IMR-90 (cell line): ENCODE measurements at regions not wholly inside any gene's neighbourhood (a gene's known extent, or its start where the extent isn't known, plus 50 kb on each side); places are given as distances from the start of the nearest gene placed in this dataset.

Source experiments
- ATAC-seq: fragments of 200-7000 bp; cut with Tn5 transposase; 2 replicates; pipeline ENCODE4 v1.9.1; 2020; ENCODE audit warnings: low read depth, mild to moderate bottlenecking, moderate library complexity
- BruUV-seq: library from RNA; stranded (reverse); fragments of 400-500 nt; replicated peaks from 2 replicates; lab custom pipeline; 2021; lab: Mats Ljungman, UMichigan
- CTCF ChIA-PET: fragments of 300-600 bp; formaldehyde crosslinking; extraction: SDS; loops from one replicate; lab custom pipeline; 2021; ENCODE audit warnings: antibody characterized with exemption; lab: Yijun Ruan, JAX
- POLR2A ChIA-PET: fragments of 300-600 bp; sonication (Branson Sonifier 250); formaldehyde crosslinking; loops from one replicate; lab custom pipeline; 2022; ENCODE audit warnings: antibody characterized with exemption; ENCODE audit not compliant: unreplicated experiment; lab: Charles Lee
- DNase-seq: peaks from one replicate; pipeline ENCODE4 v3.0.0; 2013
- H2AFZ ChIP-seq: replicated peaks from 2 replicates; pipeline ENCODE3; 2013; ENCODE audit warnings: low read length, mild to moderate bottlenecking; ENCODE audit not compliant: poor library complexity
- H2AK5ac ChIP-seq: 2 replicates; pipeline ENCODE4 v1.6.1; 2013; ENCODE audit warnings: low read depth, low read length, inconsistent platforms
- H2AK9ac ChIP-seq: replicated peaks from 2 replicates; pipeline ENCODE3; 2013; ENCODE audit warnings: mild to moderate bottlenecking, low read depth, low read length, moderate library complexity; ENCODE audit not compliant: poor library complexity
- H2BK120ac ChIP-seq: 2 replicates; pipeline ENCODE4 v1.6.1; 2013; ENCODE audit warnings: low read depth, low read length, inconsistent platforms
- H2BK15ac ChIP-seq: 3 replicates; pipeline ENCODE4 v1.6.1; 2013; ENCODE audit warnings: low read depth, low read length, inconsistent platforms
- H2BK20ac ChIP-seq: 2 replicates; pipeline ENCODE4 v1.6.1; 2013; ENCODE audit warnings: low read depth, mild to moderate bottlenecking, inconsistent platforms, low read length, moderate library complexity
- H2BK5ac ChIP-seq: 2 replicates; pipeline ENCODE4 v1.6.1; 2013; ENCODE audit warnings: mild to moderate bottlenecking, low read depth, low read length, inconsistent platforms; ENCODE audit not compliant: poor library complexity, severe bottlenecking
- H3K14ac ChIP-seq: replicated peaks from 2 replicates; pipeline ENCODE4 v1.6.1; 2013; ENCODE audit warnings: low read depth, low read length, inconsistent platforms
- H3K18ac ChIP-seq: 2 replicates; pipeline ENCODE4 v1.6.1; 2013; ENCODE audit warnings: low read depth, low read length, control low read depth
- H3K23ac ChIP-seq: 2 replicates; pipeline ENCODE4 v1.6.1; 2013; ENCODE audit warnings: low read depth, low read length, inconsistent platforms
- H3K27ac ChIP-seq: 2 replicates; pipeline ENCODE4 v1.5.1; 2013; ENCODE audit warnings: mild to moderate bottlenecking, control low read depth, low read length; ENCODE audit not compliant: insufficient read depth
- H3K27me3 ChIP-seq: 2 replicates; pipeline ENCODE4 v1.6.1; 2013; ENCODE audit warnings: low read length; ENCODE audit not compliant: control insufficient read depth, insufficient read depth
- H3K36me3 ChIP-seq: 2 replicates; pipeline ENCODE4 v1.6.1; 2013; ENCODE audit warnings: low read length, mixed read lengths; ENCODE audit not compliant: control insufficient read depth, insufficient read depth
- H3K4ac ChIP-seq: 2 replicates; pipeline ENCODE4 v1.6.1; 2013; ENCODE audit warnings: low read depth, low read length, inconsistent platforms
- H3K4me1 ChIP-seq: 2 replicates; pipeline ENCODE4 v1.6.1; 2013; ENCODE audit warnings: low read length, mixed read lengths; ENCODE audit not compliant: control insufficient read depth, insufficient read depth
- H3K4me2 ChIP-seq: 2 replicates; pipeline ENCODE4 v1.6.1; 2013; ENCODE audit warnings: low read depth, mild to moderate bottlenecking, control low read depth, low read length, moderate library complexity
- H3K4me3 ChIP-seq: 2 replicates; pipeline ENCODE4 v1.5.1; 2013; ENCODE audit warnings: low read depth, mild to moderate bottlenecking, control low read depth, low read length, moderate library complexity; ENCODE audit not compliant: insufficient read depth
- H3K56ac ChIP-seq: 2 replicates; pipeline ENCODE4 v1.6.1; 2013; ENCODE audit warnings: low read length, inconsistent platforms; ENCODE audit not compliant: insufficient read depth; ENCODE audit errors: extremely low read depth
- H3K79me1 ChIP-seq, 2 experiments: 2 replicates each; pipeline ENCODE4 v1.6.1; 2013; ENCODE audit warnings: low read length in 2 of 2, inconsistent platforms in 1 of 2, low read depth in 1 of 2
- H3K9ac ChIP-seq: 2 replicates; pipeline ENCODE4 v1.6.1; 2013; ENCODE audit warnings: low read depth, low read length, control low read depth
- H3K9me1 ChIP-seq: 2 replicates; pipeline ENCODE4 v1.6.1; 2013; ENCODE audit warnings: low read length, inconsistent platforms; ENCODE audit not compliant: insufficient read depth
- H3K9me3 ChIP-seq: 2 replicates; pipeline ENCODE4 v1.6.1; 2013; ENCODE audit warnings: low read length; ENCODE audit not compliant: control insufficient read depth, insufficient read depth
- H4K20me1 ChIP-seq: 2 replicates; pipeline ENCODE4 v1.6.1; 2013; ENCODE audit warnings: low read length, inconsistent platforms; ENCODE audit not compliant: insufficient read depth
- H4K5ac ChIP-seq: 2 replicates; pipeline ENCODE4 v1.6.1; 2013; ENCODE audit warnings: mild to moderate bottlenecking, low read depth, low read length, control low read depth
- H4K8ac ChIP-seq, 2 experiments: 2 replicates each; pipeline ENCODE4 v1.6.1; 2013; ENCODE audit warnings: low read depth in 2 of 2, low read length in 2 of 2, control low read depth in 1 of 2, inconsistent platforms in 1 of 2
- H4K91ac ChIP-seq: 2 replicates; pipeline ENCODE4 v1.6.1; 2013; ENCODE audit warnings: low read depth, low read length, inconsistent platforms; ENCODE audit not compliant: insufficient read depth
- CEBPB ChIP-seq: IDR thresholded peaks from 2 replicates; pipeline ENCODE4 v1.6.1; 2012; ENCODE audit warnings: low read depth, low read length, improper control_type of control experiment
- CHD1 ChIP-seq: IDR thresholded peaks from 2 replicates; pipeline ENCODE4 v1.6.1; 2012; ENCODE audit warnings: low read depth, low read length, improper control_type of control experiment
- ELK1 ChIP-seq: fragments of 150-350 bp; IDR thresholded peaks from 2 replicates; pipeline ENCODE4 v1.6.1; 2016; ENCODE audit warnings: low read depth, mild to moderate bottlenecking, low read length, moderate library complexity, borderline replicate concordance
- FOS ChIP-seq: fragments of 150-350 bp; IDR thresholded peaks from 2 replicates; pipeline ENCODE4 v1.6.1; 2016; ENCODE audit warnings: low read depth, low read length
- MAFK ChIP-seq: IDR thresholded peaks from 2 replicates; pipeline ENCODE4 v1.6.1; 2012; ENCODE audit warnings: low read depth, low read length, improper control_type of control experiment
- MXI1 ChIP-seq: IDR thresholded peaks from 2 replicates; pipeline ENCODE4 v1.6.1; 2012; ENCODE audit warnings: low read depth, mild to moderate bottlenecking, low read length, moderate library complexity, borderline replicate concordance
- RAD21 ChIP-seq: IDR thresholded peaks from 2 replicates; pipeline ENCODE4 v1.6.1; 2012; ENCODE audit warnings: low read length, improper control_type of control experiment
- SMC3 ChIP-seq: fragments of 150-350 bp; IDR thresholded peaks from 2 replicates; pipeline ENCODE4 v1.6.1; 2016; ENCODE audit warnings: low read depth, mild to moderate bottlenecking, antibody characterized with exemption, low read length, moderate library complexity
- WGBS, 2 experiments: methylation state at CpG; one replicate each; pipeline versions ENCODE4 v1.1.5 to v1.1.7; 2013; ENCODE audit warnings: missing lambda C conversion rate in 2 of 2; ENCODE audit not compliant: insufficient read length in 1 of 2; ENCODE audit errors: extremely low coverage in 2 of 2; 5-methylcytosine and 5-hydroxymethylcytosine counted together
- dilution Hi-C: fragments of 300-500 bp; cut with HindIII; formaldehyde crosslinking; loops from one replicate; pipeline ENCODE4 v1.14.3; 2018; ENCODE audit warnings: low sequenced_read_pairs; ENCODE audit not compliant: unreplicated experiment
- in situ Hi-C: fragments of 300-500 bp; cut with MboI; formaldehyde crosslinking; loops from 3 replicates; pipeline ENCODE4 v1.14.3; 2019; ENCODE audit warnings: low sequenced_read_pairs, inconsistent platforms, mixed read lengths
- intact Hi-C: fragments of 100-400 bp; cut with micrococcal nuclease; formaldehyde crosslinking; loops from 2 replicates; pipeline ENCODE4 v1.10.0; 2022
- TF ChIP-seq, protein P1 (sequence below): fragments of 150-350 bp; IDR thresholded peaks from 2 replicates; pipeline ENCODE4 v1.6.1; 2017; ENCODE audit warnings: mild to moderate bottlenecking, antibody characterized with exemption, low read length, low read depth
- TF ChIP-seq, protein P2 (sequence below): conservative IDR thresholded peaks from 2 replicates; pipeline ENCODE4 v1.5.1; 2012; ENCODE audit warnings: mild to moderate bottlenecking, low read depth, low read length, improper control_type of control experiment

GRCh38 chr1:184861755-184862336 is 107.2 kb upstream of the EDEM3 start:
- no peaks in the 10 kb centered on the region for H4K20me1 ChIP-seq
- H2AK5ac ChIP-seq = no peak overlapping the region
- H3K4me3 ChIP-seq = no peak overlapping the region
- POLR2A ChIA-PET = no interaction called here
- H3K9me1 ChIP-seq = 0 out of 2 replicates have a peak, but pooled peaks cover 10% of the 10 kb centered on the region
- 0 out of 4 replicates have a peak overlapping the region, but pooled peaks of 1 of the 2 experiments have one; percentile 23 for H4K8ac ChIP-seq
- H2BK5ac ChIP-seq = no peak overlapping the region
- peaks cover under 1% of the 10 kb centered on the region; the same call in 1 of the 2 replicates for H3K4me1 ChIP-seq
- H3K27ac ChIP-seq = no peak overlapping the region
- intact Hi-C loops (no loop called here), dilution Hi-C loops (no loop called here), in situ Hi-C loops (no loop called here)
- DNase-seq (no peak), ATAC-seq (no peak)
- H2AFZ ChIP-seq = no peak overlapping the region
- no peak overlapping the region for H3K14ac ChIP-seq
- CTCF ChIA-PET = no interaction called here
- no peak overlapping the region for H4K91ac ChIP-seq
- 0 out of 4 replicates have a peak, but pooled peaks cover 0 to under 1% of the 10 kb centered on the region in 2 experiments for H3K79me1 ChIP-seq
- H2BK120ac ChIP-seq = no peak overlapping the region
- no peak overlapping the region for H4K5ac ChIP-seq
- no peaks in the 10 kb centered on the region for H3K36me3 ChIP-seq
- H3K27me3 ChIP-seq = no peaks in the 10 kb centered on the region
- no peak overlapping the region for H3K23ac ChIP-seq
- H2BK20ac ChIP-seq = no peak overlapping the region
- H3K56ac ChIP-seq = no peak overlapping the region
- H3K18ac ChIP-seq = no peak overlapping the region
- H3K4ac ChIP-seq = no peak overlapping the region
- H3K4me2 ChIP-seq = no peak overlapping the region
- H2AK9ac ChIP-seq = no peak overlapping the region
- H2BK15ac ChIP-seq = no peak overlapping the region
- 89% methylated on average over 3 of the region's 6 CpGs; no CpG with 5 or more reads in 1 of the 2 experiments for WGBS, 2 experiments
- H3K9me3 ChIP-seq = no peaks in the 10 kb centered on the region
- H3K9ac ChIP-seq = no peak overlapping the region
- BruUV-seq = no TSS peak
- no peak for TF ChIP-seq FOS
- no peak for TF ChIP-seq SMC3
- TF ChIP-seq MXI1 = no peak
- no peak for TF ChIP-seq MAFK
- TF ChIP-seq, protein P1, sequence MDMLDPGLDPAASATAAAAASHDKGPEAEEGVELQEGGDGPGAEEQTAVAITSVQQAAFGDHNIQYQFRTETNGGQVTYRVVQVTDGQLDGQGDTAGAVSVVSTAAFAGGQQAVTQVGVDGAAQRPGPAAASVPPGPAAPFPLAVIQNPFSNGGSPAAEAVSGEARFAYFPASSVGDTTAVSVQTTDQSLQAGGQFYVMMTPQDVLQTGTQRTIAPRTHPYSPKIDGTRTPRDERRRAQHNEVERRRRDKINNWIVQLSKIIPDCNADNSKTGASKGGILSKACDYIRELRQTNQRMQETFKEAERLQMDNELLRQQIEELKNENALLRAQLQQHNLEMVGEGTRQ = no peak
- no peak for TF ChIP-seq ELK1
- TF ChIP-seq CHD1 = no peak
- no peak for TF ChIP-seq RAD21
- TF ChIP-seq, protein P2, sequence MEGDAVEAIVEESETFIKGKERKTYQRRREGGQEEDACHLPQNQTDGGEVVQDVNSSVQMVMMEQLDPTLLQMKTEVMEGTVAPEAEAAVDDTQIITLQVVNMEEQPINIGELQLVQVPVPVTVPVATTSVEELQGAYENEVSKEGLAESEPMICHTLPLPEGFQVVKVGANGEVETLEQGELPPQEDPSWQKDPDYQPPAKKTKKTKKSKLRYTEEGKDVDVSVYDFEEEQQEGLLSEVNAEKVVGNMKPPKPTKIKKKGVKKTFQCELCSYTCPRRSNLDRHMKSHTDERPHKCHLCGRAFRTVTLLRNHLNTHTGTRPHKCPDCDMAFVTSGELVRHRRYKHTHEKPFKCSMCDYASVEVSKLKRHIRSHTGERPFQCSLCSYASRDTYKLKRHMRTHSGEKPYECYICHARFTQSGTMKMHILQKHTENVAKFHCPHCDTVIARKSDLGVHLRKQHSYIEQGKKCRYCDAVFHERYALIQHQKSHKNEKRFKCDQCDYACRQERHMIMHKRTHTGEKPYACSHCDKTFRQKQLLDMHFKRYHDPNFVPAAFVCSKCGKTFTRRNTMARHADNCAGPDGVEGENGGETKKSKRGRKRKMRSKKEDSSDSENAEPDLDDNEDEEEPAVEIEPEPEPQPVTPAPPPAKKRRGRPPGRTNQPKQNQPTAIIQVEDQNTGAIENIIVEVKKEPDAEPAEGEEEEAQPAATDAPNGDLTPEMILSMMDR = no peak
- no peak for TF ChIP-seq CEBPB
